Activated naive CD4-positive, alpha-beta T cell treated with anti-CD3 and anti-CD28 coated beads for 36 hours (primary cell): ENCODE measurements at regions not wholly inside any gene's neighbourhood (a gene's known extent, or its start where the extent isn't known, plus 50 kb on each side); places are given as distances from the start of the nearest gene placed in this dataset.

Experiments
- CTCF ChIA-PET: fragments of 350-600 bp; sonication (Branson Sonifier 250); formaldehyde crosslinking; loops from one replicate; lab custom pipeline; 2021; ENCODE audit warnings: antibody characterized with exemption; lab: Charles Lee
- DNase-seq: peaks from one replicate; pipeline ENCODE4 v3.0.0-alpha.2; 2020
- H3K27ac Mint-ChIP-seq: one replicate; pipeline ENCODE4 v1.8.0; 2021; ENCODE audit warnings: mild to moderate bottlenecking, mixed read lengths
- H3K27me3 Mint-ChIP-seq: one replicate; pipeline ENCODE4 v1.8.0; 2021; ENCODE audit warnings: low read depth, mixed read lengths
- H3K36me3 Mint-ChIP-seq: one replicate; pipeline ENCODE4 v1.8.0; 2021; ENCODE audit warnings: low read depth, mixed read lengths
- H3K4me1 Mint-ChIP-seq: one replicate; pipeline ENCODE4 v1.8.0; 2021; ENCODE audit warnings: low read depth, mixed read lengths
- H3K4me3 Mint-ChIP-seq: one replicate; pipeline ENCODE4 v1.8.0; 2021; ENCODE audit warnings: mild to moderate bottlenecking, moderate library complexity, mixed read lengths
- H3K9me3 Mint-ChIP-seq: one replicate; pipeline ENCODE4 v1.8.0; 2021; ENCODE audit warnings: mixed read lengths
- intact Hi-C: fragments of 100-400 bp; cut with micrococcal nuclease; formaldehyde crosslinking; loops from one replicate; pipeline ENCODE4 v1.15.1; 2023

- H3K4me3 Mint-ChIP-seq, result no peak overlapping the region
- H3K4me1 Mint-ChIP-seq, result no peaks in the 10 kb centered on the region
- no peak for DNase-seq
- no peaks in the 10 kb centered on the region for H3K27me3 Mint-ChIP-seq
- intact Hi-C loops, result no loop called here
- H3K9me3 Mint-ChIP-seq, result peaks cover 5% of the 10 kb centered on the region
- no peaks in the 10 kb centered on the region for H3K36me3 Mint-ChIP-seq
- CTCF ChIA-PET, result no interaction called here
- no peak overlapping the region for H3K27ac Mint-ChIP-seq
Observed at GRCh38 chr11:91174193-91174592, 951.3 kb upstream of the CHORDC1 start.

GRCh38 chr11:91173701-91174100 is 950.9 kb upstream of the CHORDC1 start:
- Mint-ChIP-seq H3K27ac (no peak overlapping the region), H3K27me3 (no peaks in the 10 kb centered on the region), H3K4me1 (no peaks in the 10 kb centered on the region), H3K4me3 (no peak overlapping the region), H3K36me3 (no peaks in the 10 kb centered on the region), H3K9me3 (peaks cover 5% of the 10 kb centered on the region)
- no peak for DNase-seq
- CTCF ChIA-PET, result no interaction called here
- intact Hi-C loops, result no loop called here

GRCh38 chr11:91170711-91171110 is 947.9 kb upstream of the CHORDC1 start:
- no peaks in the 10 kb centered on the region for H3K27me3 Mint-ChIP-seq
- H3K27ac Mint-ChIP-seq, result no peak overlapping the region
- H3K4me3 Mint-ChIP-seq, result no peak overlapping the region
- no peak for DNase-seq
- intact Hi-C loops, result no loop called here
- no peaks in the 10 kb centered on the region for H3K4me1 Mint-ChIP-seq
- CTCF ChIA-PET, result no interaction called here
- no peaks in the 10 kb centered on the region for H3K36me3 Mint-ChIP-seq
- H3K9me3 Mint-ChIP-seq, result peaks cover 4% of the 10 kb centered on the region

- H3K36me3 Mint-ChIP-seq, result no peaks in the 10 kb centered on the region
- H3K4me3 Mint-ChIP-seq, result no peak overlapping the region
- CTCF ChIA-PET, result no interaction called here
- no peak for DNase-seq
- no peak overlapping the region for H3K27ac Mint-ChIP-seq
- H3K27me3 Mint-ChIP-seq, result no peaks in the 10 kb centered on the region
- intact Hi-C loops, result no loop called here
- peaks cover 6% of the 10 kb centered on the region for H3K9me3 Mint-ChIP-seq
- H3K4me1 Mint-ChIP-seq, result no peaks in the 10 kb centered on the region
Observed at GRCh38 chr11:91164452-91164822, 941.6 kb upstream of the CHORDC1 start.

- no peaks in the 10 kb centered on the region for H3K36me3 Mint-ChIP-seq
- no peaks in the 10 kb centered on the region for H3K4me1 Mint-ChIP-seq
- no peak for DNase-seq
- peaks cover 6% of the 10 kb centered on the region for H3K9me3 Mint-ChIP-seq
- CTCF ChIA-PET, result no interaction called here
- no peaks in the 10 kb centered on the region for H3K27me3 Mint-ChIP-seq
- no peak overlapping the region for H3K4me3 Mint-ChIP-seq
- H3K27ac Mint-ChIP-seq, result no peak overlapping the region
- intact Hi-C loops, result no loop called here
Observed at GRCh38 chr11:91163619-91164451, 941.0 kb upstream of the CHORDC1 start.

GRCh38 chr11:91160661-91161060 is 937.8 kb upstream of the CHORDC1 start:
- Mint-ChIP-seq H3K9me3 (peaks cover 6% of the 10 kb centered on the region), H3K27ac (no peak overlapping the region), H3K4me3 (no peak overlapping the region), H3K27me3 (no peaks in the 10 kb centered on the region), H3K4me1 (no peaks in the 10 kb centered on the region), H3K36me3 (no peaks in the 10 kb centered on the region)
- intact Hi-C loops, result no loop called here
- CTCF ChIA-PET, result no interaction called here
- no peak for DNase-seq

GRCh38 chr11:91158891-91159537 is 936.2 kb upstream of the CHORDC1 start:
- H3K9me3 Mint-ChIP-seq, result peaks cover 2% of the 10 kb centered on the region
- H3K4me1 Mint-ChIP-seq, result no peaks in the 10 kb centered on the region
- no peaks in the 10 kb centered on the region for H3K27me3 Mint-ChIP-seq
- no peaks in the 10 kb centered on the region for H3K36me3 Mint-ChIP-seq
- no peak overlapping the region for H3K4me3 Mint-ChIP-seq
- H3K27ac Mint-ChIP-seq, result no peak overlapping the region
- DNase-seq, result no peak
- intact Hi-C loops, result no loop called here
- CTCF ChIA-PET, result no interaction called here

- H3K27me3 Mint-ChIP-seq, result no peaks in the 10 kb centered on the region
- intact Hi-C loops, result no loop called here
- no peaks in the 10 kb centered on the region for H3K4me1 Mint-ChIP-seq
- peaks cover 2% of the 10 kb centered on the region for H3K9me3 Mint-ChIP-seq
- H3K27ac Mint-ChIP-seq, result no peak overlapping the region
- H3K36me3 Mint-ChIP-seq, result no peaks in the 10 kb centered on the region
- DNase-seq, result no peak
- CTCF ChIA-PET, result no interaction called here
- no peak overlapping the region for H3K4me3 Mint-ChIP-seq
Observed at GRCh38 chr11:91158297-91158696, 935.4 kb upstream of the CHORDC1 start.

- Mint-ChIP-seq H3K36me3 (no peaks in the 10 kb centered on the region), H3K9me3 (peaks cover 4% of the 10 kb centered on the region), H3K27me3 (no peaks in the 10 kb centered on the region), H3K27ac (no peak overlapping the region), H3K4me3 (no peak overlapping the region), H3K4me1 (no peaks in the 10 kb centered on the region)
- CTCF ChIA-PET, result no interaction called here
- intact Hi-C loops, result no loop called here
- no peak for DNase-seq
Observed at GRCh38 chr11:91156041-91156440, 933.2 kb upstream of the CHORDC1 start.

GRCh38 chr11:91147885-91148284 is 925.0 kb upstream of the CHORDC1 start:
- Mint-ChIP-seq H3K27me3 (no peaks in the 10 kb centered on the region), H3K9me3 (peaks cover 5% of the 10 kb centered on the region), H3K27ac (no peak overlapping the region), H3K4me3 (no peak overlapping the region), H3K4me1 (no peaks in the 10 kb centered on the region), H3K36me3 (no peaks in the 10 kb centered on the region)
- DNase-seq, result no peak
- CTCF ChIA-PET, result no interaction called here
- intact Hi-C loops, result no loop called here

- Mint-ChIP-seq H3K27ac (no peak overlapping the region), H3K27me3 (no peaks in the 10 kb centered on the region), H3K36me3 (no peaks in the 10 kb centered on the region), H3K4me1 (no peaks in the 10 kb centered on the region), H3K9me3 (peaks cover 6% of the 10 kb centered on the region), H3K4me3 (no peak overlapping the region)
- CTCF ChIA-PET, result no interaction called here
- intact Hi-C loops, result no loop called here
- DNase-seq, result no peak
Observed at GRCh38 chr11:91141655-91142054, 918.8 kb upstream of the CHORDC1 start.

GRCh38 chr11:91136631-91137030 is 913.8 kb upstream of the CHORDC1 start:
- Mint-ChIP-seq H3K4me3 (no peak overlapping the region), H3K4me1 (no peaks in the 10 kb centered on the region), H3K9me3 (peaks cover 3% of the 10 kb centered on the region), H3K36me3 (no peaks in the 10 kb centered on the region), H3K27me3 (no peaks in the 10 kb centered on the region), H3K27ac (no peak overlapping the region)
- intact Hi-C loops, result no loop called here
- CTCF ChIA-PET, result no interaction called here
- no peak for DNase-seq

GRCh38 chr11:91133361-91133760 is 910.5 kb upstream of the CHORDC1 start:
- Mint-ChIP-seq H3K9me3 (no peaks in the 10 kb centered on the region), H3K4me3 (no peak overlapping the region), H3K27me3 (no peaks in the 10 kb centered on the region), H3K27ac (no peak overlapping the region), H3K4me1 (no peaks in the 10 kb centered on the region), H3K36me3 (no peaks in the 10 kb centered on the region)
- CTCF ChIA-PET, result no interaction called here
- intact Hi-C loops, result no loop called here
- DNase-seq, result no peak
